T-helper 2 cell (primary cell): ENCODE measurements at regions not wholly inside any gene's neighbourhood (a gene's known extent, or its start where the extent isn't known, plus 50 kb on each side); places are given as distances from the start of the nearest gene placed in this dataset.
"Not testable (repeated sequence)": the region's sequence is repeated elsewhere in the genome, so short reads cannot be mapped to it uniquely, and the experiment has no call there.

ENCODE experiments used
- DNase-seq, 5 experiments: peaks; one replicate each; pipeline versions ENCODE4 v3.0.0 to v3.0.0-alpha.2; 2012 to 2022

DNA sequence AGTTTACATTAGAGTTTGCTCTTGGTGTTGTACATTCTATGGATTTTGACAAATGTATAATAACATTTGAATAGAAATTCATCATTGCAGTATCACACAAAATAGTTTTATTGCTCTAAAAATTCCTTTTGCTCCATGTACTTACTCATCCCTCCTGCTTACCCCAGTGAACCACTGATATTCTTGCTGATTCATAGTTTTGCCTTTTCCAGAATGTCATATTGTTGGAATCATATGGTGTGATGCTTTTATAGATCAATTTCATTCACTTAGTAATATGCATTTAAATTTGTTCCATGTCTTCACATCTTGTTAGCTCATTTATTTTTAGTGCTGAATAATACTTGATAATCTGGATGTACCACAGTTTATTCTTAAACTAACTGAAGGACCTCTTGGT is 1593.2 kb downstream of the C4orf33 start:
- DNase-seq: no peak

DNA sequence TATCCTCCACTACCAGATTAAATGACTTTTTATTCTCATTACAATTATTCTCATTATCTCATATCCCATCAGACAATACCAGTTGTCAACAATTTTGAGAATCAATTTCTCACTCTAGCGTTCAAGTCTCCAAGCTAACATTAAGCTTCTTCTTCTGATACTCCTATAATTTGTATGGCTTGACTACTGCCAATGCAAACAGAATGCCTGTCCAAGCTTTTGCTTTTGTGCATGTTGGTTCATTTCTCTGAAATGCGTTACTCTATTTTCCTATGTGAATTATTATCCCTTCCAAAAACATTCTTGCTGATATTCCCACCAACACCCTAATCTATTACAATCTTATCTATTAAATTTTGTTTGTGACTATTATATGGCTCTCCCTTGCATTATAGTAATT is 1602.3 kb downstream of the C4orf33 start:
- DNase-seq: no peak

DNA sequence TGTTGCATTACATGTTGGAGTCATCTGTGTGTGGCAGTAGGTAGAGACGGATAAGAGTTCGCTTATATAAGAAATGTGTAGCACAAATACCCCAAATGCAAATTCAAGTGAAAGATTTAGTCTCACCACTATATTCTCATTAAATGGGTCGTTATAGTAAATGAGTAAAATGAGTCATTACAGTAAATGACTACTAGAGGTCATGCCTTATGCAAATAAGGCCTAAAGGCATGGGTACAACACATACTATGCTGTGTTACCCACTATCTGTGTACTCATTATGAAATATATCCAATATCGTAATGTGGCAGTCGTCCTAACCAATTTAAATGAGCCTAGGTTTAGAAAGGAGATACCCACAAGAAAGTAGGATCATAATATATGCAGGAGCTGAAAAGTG is 1603.1 kb downstream of the C4orf33 start:
- no peak for DNase-seq

DNA sequence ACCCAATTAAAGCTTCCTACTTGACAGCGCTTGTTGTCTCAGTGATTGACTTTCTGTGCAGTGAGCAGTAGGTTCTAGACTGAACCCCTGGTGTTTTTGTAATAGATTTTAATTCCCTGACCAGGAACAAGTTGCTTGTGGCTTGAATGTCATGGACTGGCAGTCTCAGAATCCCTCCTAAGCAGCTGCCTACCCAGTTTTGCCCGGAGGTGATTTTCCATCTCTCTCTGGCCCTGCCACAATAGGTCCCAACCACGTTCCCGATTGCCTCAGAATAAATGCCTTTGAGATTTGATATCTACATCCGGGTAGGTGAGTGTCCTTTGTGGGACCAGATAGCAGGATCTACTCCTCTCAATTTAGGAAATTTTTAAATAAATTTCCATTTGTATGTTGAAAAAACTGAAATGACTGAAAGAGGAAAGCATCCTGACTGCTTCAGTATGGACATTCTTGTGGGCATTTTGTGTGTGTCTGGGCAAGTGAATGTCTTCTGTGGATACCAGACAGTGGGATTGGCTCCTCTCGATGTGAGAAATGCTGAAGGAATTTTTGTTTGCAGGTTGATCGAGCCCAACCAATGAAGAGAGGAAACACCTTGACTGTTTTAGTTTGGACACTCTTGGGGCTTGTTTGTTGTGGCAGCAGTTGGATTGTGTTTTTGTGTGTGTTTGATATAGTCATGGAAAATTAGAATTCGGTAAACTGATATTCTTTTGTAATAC is 1607.4 kb downstream of the C4orf33 start:
- DNase-seq: no peak

DNA sequence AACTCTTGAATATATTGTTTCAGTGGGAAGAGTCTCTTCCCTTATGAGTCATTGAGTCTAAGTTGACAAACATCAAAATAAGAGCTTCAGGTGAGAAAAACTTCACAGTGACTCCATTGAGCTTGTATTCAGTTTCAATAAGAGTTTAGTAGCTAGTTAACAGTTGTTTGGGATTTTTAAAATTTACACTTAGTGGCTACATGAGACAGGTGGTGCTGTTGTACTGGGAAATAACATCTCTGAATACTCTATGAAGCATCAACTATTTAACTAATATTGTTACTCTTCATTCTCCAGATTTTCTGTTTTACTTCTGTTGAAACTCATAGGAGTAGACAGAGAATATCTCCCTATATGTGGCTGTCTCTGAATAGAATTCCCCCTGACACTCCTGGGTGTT is 1609.1 kb downstream of the C4orf33 start:
- DNase-seq: no peak

GRCh38 chr4:130712038-130712437 is 1616.1 kb downstream of the C4orf33 start:
- DNase-seq: no peak

DNA sequence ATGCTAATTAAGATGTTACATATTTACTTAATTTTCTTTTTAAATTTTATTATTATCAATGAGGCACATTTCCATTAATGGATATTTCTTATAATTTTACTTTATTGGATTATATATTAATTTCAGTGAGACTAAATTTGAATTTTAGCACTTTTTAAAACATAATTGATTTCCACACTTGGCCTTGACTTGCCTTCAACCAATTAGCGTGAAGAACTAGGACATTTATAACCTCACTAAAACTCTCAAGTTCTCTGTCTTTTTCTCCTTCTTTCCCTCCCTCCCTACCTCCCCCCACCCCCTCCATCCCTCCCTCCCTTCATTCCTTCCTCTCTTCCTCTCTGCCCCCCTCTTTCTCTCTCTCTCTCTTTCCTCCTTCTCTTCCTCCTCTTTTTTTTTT is 1618.1 kb downstream of the C4orf33 start:
- DNase-seq: no peak

GRCh38 chr4:130722361-130722760 is 1626.4 kb downstream of the C4orf33 start:
- no peak for DNase-seq

- DNase-seq: no peak
Measured at GRCh38 chr4:130736436-130737185, 1640.7 kb downstream of the C4orf33 start.

GRCh38 chr4:130738233-130738632 is 1642.3 kb downstream of the C4orf33 start:
- DNase-seq: no peak

- DNase-seq: no peak
Measured at GRCh38 chr4:130747842-130748241, 1651.9 kb downstream of the C4orf33 start.

- no peak for DNase-seq
Measured at GRCh38 chr4:130753926-130754325, 1658.0 kb downstream of the C4orf33 start.

DNA sequence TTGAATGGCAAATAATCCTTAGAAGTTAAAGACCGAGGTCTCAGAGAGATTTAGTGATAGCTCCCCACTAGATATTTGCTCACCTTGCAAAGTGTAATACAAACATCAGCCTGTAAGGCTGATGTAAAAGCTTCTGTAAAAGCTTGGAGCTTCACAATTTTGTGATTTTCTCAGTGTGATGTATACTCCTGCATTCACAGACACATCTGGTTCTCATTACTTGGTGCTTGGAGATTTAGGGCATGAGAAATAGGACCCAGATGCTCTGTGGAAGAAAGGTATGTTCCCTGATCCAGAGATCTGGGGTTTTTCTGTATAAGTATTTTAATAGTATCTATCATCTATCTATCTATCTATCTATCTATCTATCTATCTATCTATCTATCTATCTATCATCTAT is 1664.3 kb downstream of the C4orf33 start:
- DNase-seq: no peak

DNA sequence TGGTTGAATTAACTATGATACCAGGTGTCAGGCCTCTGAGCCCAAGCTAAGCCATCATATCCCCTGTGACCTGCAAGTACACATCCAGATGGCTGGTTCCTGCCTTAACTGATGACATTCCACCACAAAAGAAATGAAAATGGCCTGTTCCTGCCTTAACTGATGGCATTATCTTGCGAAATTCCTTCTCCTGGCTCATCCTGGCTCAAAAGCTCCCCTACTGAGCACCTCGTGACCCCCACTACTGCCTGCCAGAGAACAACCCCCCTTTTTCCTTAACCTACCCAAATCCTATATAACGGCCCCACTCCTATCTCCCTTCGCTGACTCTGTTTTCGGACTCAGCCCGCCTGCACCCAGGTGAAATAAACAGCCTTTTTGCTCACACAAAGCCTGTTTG is 1671.4 kb downstream of the C4orf33 start:
- not testable (repeated sequence) for DNase-seq

GRCh38 chr4:130772966-130773365 is 1677.0 kb downstream of the C4orf33 start:
- not testable (repeated sequence) for DNase-seq

GRCh38 chr4:130808492-130808891 is 1712.5 kb downstream of the C4orf33 start:
- DNase-seq: no peak

DNA sequence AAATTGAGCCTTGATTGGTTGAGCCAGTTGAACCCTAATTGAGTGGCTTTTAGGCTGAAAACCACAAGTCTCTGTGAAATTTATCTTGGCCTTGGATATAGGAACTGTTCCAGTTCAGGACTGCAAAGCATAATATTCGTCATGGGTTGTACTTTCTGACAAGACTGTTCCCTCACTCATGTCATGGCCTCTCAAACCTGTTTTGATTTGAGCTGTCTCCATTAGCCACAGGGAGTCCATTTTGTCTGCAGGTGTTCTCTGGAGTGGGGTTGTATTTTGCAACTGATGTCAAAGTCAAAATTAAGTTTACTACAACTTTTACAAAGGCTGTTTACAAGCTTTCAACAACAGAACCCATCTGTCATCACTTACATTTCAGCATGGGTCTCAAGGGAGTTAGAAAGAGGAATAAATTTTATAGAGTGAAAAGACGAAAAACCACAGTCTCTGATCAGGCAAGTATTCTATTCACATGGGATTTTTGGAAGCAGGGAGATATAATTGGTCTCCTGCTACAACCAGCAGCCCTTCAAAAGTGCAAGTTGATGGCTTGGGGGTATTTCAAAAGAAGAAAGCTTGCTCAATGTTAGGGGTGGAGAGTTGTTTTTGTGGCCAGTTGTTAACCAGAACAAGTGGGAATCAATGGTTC is 1716.3 kb downstream of the C4orf33 start:
- DNase-seq: no peak

DNA sequence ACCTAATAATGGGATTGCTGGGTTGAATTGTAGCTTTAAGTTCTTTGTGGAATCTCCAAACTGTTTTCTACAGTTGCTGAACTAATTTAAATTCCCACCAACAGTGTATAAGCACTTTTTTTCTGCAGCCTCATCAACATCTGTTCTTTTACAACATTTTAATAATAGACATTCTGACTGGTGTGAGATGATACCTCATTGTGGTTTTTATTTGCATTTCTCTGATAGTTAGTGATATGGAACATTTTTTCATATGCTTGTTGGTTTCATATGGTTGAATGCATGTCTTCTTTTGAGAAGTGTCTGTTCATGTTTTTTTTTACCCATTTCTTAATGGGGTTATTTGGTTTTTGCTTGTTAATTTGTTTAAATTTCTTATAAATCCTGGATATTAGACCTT is 1718.9 kb downstream of the C4orf33 start:
- DNase-seq: no peak

GRCh38 chr4:130820448-130820847 is 1724.5 kb downstream of the C4orf33 start:
- no peak for DNase-seq

GRCh38 chr4:130825284-130825683 is 1729.3 kb downstream of the C4orf33 start:
- no peak for DNase-seq

DNA sequence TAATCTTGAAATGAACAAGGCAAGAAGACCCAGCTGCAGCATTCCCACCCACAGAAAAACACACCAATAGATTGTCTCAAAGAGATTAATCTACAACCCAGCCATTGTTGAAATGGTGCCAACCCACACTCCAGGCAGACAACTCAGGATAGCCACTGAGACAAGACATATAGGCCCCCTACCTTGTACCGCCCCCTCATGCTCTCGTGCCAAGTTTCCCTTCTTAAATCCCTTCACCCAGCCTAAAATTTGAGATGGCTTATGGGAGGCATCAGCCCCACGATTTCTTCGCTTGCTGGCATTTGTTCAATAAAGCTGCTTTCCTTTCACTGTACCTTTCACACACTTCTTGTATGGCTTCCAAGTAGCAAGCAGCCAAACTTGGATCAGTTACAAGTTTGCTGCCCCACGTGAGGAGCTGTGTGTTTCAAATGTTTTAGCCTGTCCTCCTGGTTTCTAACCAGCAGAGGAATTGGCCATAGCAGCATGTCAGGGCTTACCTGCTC is 1754.1 kb downstream of the C4orf33 start:
- no peak for DNase-seq

DNA sequence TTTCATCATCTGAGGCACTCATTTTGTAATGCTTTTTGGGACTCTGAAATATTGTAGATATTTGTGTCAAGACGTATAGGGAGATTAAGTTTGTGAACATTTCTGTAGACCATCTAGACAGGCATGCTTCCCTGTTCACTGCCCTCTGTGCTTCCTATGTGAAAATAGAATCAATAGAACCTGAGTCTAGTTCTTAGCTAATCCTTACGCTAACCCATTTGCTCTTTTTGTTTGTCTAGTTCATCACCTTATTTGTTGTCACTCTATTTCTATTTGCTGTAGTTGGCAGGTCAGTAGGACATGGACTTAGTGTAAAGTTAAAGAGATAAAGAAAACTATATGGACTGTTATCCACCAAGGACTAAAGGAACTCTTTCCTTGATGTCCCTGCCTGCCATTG is 1755.2 kb downstream of the C4orf33 start:
- no peak for DNase-seq

- DNase-seq: no peak
Measured at GRCh38 chr4:130851932-130852331, 1756.0 kb downstream of the C4orf33 start.

DNA sequence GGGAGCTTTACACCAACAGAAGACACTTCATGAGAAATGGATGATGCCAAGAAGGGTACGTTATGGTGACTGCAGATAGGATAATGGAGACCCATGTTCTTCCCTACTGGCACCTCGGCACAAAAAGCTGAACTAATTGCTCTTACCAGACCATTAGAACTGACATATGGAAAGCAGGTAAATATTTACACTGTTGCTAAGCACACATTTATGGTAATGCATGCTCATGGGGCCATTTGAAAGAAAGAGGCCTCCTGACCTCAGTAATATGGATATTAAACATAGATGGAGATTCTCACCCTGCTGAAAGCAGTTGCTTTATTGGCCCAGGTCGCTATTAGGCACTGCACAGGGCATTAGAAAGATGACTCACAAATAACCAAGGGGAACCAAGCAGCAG is 1759.6 kb downstream of the C4orf33 start:
- DNase-seq: no peak
